WTC11 (cell line): ENCODE measurements at regions not wholly inside any gene's neighbourhood (a gene's known extent, or its start where the extent isn't known, plus 50 kb on each side); places are given as distances from the start of the nearest gene placed in this dataset.

Experiments
- ATAC-seq: fragments of 200-7000 bp; cut with Tn5 transposase; 2 replicates; pipeline ENCODE4 v1.10.0; 2021; ENCODE audit warnings: mild to moderate bottlenecking, moderate library complexity
- CTCF ChIA-PET: fragments of 300-600 bp; sonication (Branson Sonifier 250); formaldehyde crosslinking; loops from one replicate; lab custom pipeline; 2021; ENCODE audit warnings: antibody characterized with exemption; lab: Charles Lee
- POLR2A ChIA-PET: fragments of 350-600 bp; sonication (Branson Sonifier 250); formaldehyde crosslinking; loops from one replicate; lab custom pipeline; 2021; ENCODE audit warnings: antibody characterized with exemption; lab: Charles Lee
- DNase-seq: peaks from one replicate; pipeline ENCODE4 v3.0.0; 2021; ENCODE audit warnings: low spot score
- H3K27ac Mint-ChIP-seq: 2 replicates; pipeline ENCODE4 v1.8.0; 2021; ENCODE audit warnings: mixed read lengths
- H3K27me3 Mint-ChIP-seq: 2 replicates; pipeline ENCODE4 v1.8.0; 2021; ENCODE audit warnings: low read depth, mild to moderate bottlenecking, moderate library complexity, mixed read lengths
- H3K36me3 Mint-ChIP-seq: 2 replicates; pipeline ENCODE4 v1.8.0; 2021; ENCODE audit warnings: mixed read lengths
- H3K4me1 Mint-ChIP-seq: 2 replicates; pipeline ENCODE4 v1.8.0; 2022; ENCODE audit warnings: mixed read lengths
- H3K4me3 Mint-ChIP-seq: 2 replicates; pipeline ENCODE4 v1.8.0; 2021; ENCODE audit warnings: mild to moderate bottlenecking, moderate library complexity, mixed read lengths
- H3K9me3 Mint-ChIP-seq: 2 replicates; pipeline ENCODE4 v1.8.0; 2021; ENCODE audit warnings: mixed read lengths
- CREM ChIP-seq: sonication (generic); formaldehyde crosslinking; IDR thresholded peaks from 2 replicates; pipeline ENCODE4 v1.8.1; 2022; ENCODE audit warnings: mild to moderate bottlenecking, missing genetic modification reagents, moderate library complexity
- ELF4 ChIP-seq: sonication (generic); formaldehyde crosslinking; IDR thresholded peaks from 2 replicates; pipeline ENCODE4 v1.8.1; 2022; ENCODE audit warnings: low read depth, mild to moderate bottlenecking, moderate library complexity, missing genetic modification reagents
- FOXP1 ChIP-seq: sonication (generic); formaldehyde crosslinking; IDR thresholded peaks from 2 replicates; pipeline ENCODE4 v1.8.0; 2022; ENCODE audit warnings: missing genetic modification reagents, mild to moderate bottlenecking, moderate library complexity, borderline replicate concordance
- HMGA2 ChIP-seq: fragments of 250-450 bp; sonication (Bioruptor Pico); IDR thresholded peaks from 2 replicates; pipeline ENCODE4 v1.4.0; 2021; ENCODE audit warnings: mild to moderate bottlenecking, moderate library complexity
- JAZF1 ChIP-seq: fragments of 250-450 bp; sonication (Bioruptor Pico); IDR thresholded peaks from 2 replicates; pipeline ENCODE4 v1.9.0; 2021; ENCODE audit warnings: moderate library complexity, mild to moderate bottlenecking, inconsistent platforms
- MYBL2 ChIP-seq: sonication (generic); formaldehyde crosslinking; IDR thresholded peaks from 2 replicates; pipeline ENCODE4 v1.8.1; 2023; ENCODE audit warnings: mild to moderate bottlenecking, moderate library complexity, missing genetic modification reagents
- OVOL2 ChIP-seq: fragments of 250-450 bp; sonication (Bioruptor Pico); IDR thresholded peaks from 2 replicates; pipeline ENCODE4 v1.9.0; 2021; ENCODE audit warnings: mild to moderate bottlenecking, borderline replicate concordance
- SP1 ChIP-seq: sonication (generic); formaldehyde crosslinking; conservative IDR thresholded peaks from 2 replicates; pipeline ENCODE4 v1.8.1; 2022; ENCODE audit warnings: missing genetic modification reagents
- TEAD1 ChIP-seq: sonication (generic); formaldehyde crosslinking; IDR thresholded peaks from 2 replicates; pipeline ENCODE4 v1.8.0; 2022; ENCODE audit warnings: mild to moderate bottlenecking, missing genetic modification reagents
- ZBTB21 ChIP-seq: sonication (generic); formaldehyde crosslinking; IDR thresholded peaks from 2 replicates; pipeline ENCODE4 v1.8.1; 2023; ENCODE audit warnings: mild to moderate bottlenecking, missing genetic modification reagents, borderline replicate concordance
- ZNF317 ChIP-seq: sonication (generic); formaldehyde crosslinking; IDR thresholded peaks from 2 replicates; pipeline ENCODE4 v1.8.1; 2023; ENCODE audit warnings: low read depth, mild to moderate bottlenecking, moderate library complexity, missing genetic modification reagents, borderline replicate concordance
- TF ChIP-seq, protein P1 (sequence below): sonication (generic); formaldehyde crosslinking; IDR thresholded peaks from 2 replicates; pipeline ENCODE4 v1.8.1; 2022; ENCODE audit warnings: mild to moderate bottlenecking, moderate library complexity, missing genetic modification reagents
- TF ChIP-seq, protein P2 (sequence below): sonication (generic); formaldehyde crosslinking; IDR thresholded peaks from 2 replicates; pipeline ENCODE4 v1.8.0; 2022; ENCODE audit warnings: mild to moderate bottlenecking, missing genetic modification reagents
- TF ChIP-seq, protein P3 (sequence below): fragments of 200-600 bp; IDR thresholded peaks from 2 replicates; pipeline ENCODE4 v1.8.0; 2022; ENCODE audit warnings: antibody characterized with exemption
- TF ChIP-seq, protein P4 (sequence below): fragments of 250-450 bp; sonication (Bioruptor Pico); conservative IDR thresholded peaks from 2 replicates; pipeline ENCODE4 v1.9.0; 2021; ENCODE audit warnings: mild to moderate bottlenecking
- TF ChIP-seq, protein P5 (sequence below): sonication (generic); formaldehyde crosslinking; IDR thresholded peaks from 2 replicates; pipeline ENCODE4 v1.8.0; 2023; ENCODE audit warnings: mild to moderate bottlenecking, missing genetic modification reagents
- TF ChIP-seq, protein P6 (sequence below): sonication (generic); formaldehyde crosslinking; IDR thresholded peaks from 2 replicates; pipeline ENCODE4 v1.8.1; 2023; ENCODE audit warnings: mild to moderate bottlenecking, missing genetic modification reagents
- TF ChIP-seq, protein P7 (sequence below): fragments of 250-450 bp; sonication (Bioruptor Pico); IDR thresholded peaks from 2 replicates; pipeline ENCODE4 v1.9.0; 2021; ENCODE audit warnings: mild to moderate bottlenecking, borderline replicate concordance
- TF ChIP-seq, protein P8 (sequence below): fragments of 250-450 bp; sonication (Bioruptor Pico); IDR thresholded peaks from 2 replicates; pipeline ENCODE4 v1.8.0; 2021; ENCODE audit warnings: mild to moderate bottlenecking
- TF ChIP-seq, protein P9 (sequence below): sonication (generic); formaldehyde crosslinking; IDR thresholded peaks from 2 replicates; pipeline ENCODE4 v1.8.0; 2022; ENCODE audit warnings: mild to moderate bottlenecking, missing genetic modification reagents

DNA sequence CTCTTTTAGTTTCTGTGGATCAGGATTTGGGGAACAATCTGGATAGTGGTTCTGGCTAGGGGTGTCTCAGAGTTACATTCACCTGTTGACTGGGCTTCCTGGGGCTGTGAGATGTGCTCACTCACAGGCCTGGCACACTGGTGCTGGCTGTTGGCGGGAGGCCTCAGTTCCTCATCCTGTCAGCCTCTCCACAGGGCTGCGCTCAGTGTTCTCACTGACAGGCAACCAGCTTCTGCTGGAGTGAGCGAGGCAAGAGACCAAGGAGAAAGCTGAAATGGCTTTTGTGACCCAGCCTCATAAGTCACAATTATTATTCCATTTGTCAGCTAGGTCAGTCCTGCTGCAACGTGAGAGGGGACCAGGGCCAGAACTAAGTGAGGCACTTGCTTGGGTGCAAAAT, 180.6 kb upstream of the GLI2 start (continued):
- TF ChIP-seq, protein P1, sequence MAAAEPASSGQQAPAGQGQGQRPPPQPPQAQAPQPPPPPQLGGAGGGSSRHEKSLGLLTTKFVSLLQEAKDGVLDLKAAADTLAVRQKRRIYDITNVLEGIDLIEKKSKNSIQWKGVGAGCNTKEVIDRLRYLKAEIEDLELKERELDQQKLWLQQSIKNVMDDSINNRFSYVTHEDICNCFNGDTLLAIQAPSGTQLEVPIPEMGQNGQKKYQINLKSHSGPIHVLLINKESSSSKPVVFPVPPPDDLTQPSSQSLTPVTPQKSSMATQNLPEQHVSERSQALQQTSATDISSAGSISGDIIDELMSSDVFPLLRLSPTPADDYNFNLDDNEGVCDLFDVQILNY (CRISPR knock-in tag): no peak
- TF ChIP-seq, protein P2, sequence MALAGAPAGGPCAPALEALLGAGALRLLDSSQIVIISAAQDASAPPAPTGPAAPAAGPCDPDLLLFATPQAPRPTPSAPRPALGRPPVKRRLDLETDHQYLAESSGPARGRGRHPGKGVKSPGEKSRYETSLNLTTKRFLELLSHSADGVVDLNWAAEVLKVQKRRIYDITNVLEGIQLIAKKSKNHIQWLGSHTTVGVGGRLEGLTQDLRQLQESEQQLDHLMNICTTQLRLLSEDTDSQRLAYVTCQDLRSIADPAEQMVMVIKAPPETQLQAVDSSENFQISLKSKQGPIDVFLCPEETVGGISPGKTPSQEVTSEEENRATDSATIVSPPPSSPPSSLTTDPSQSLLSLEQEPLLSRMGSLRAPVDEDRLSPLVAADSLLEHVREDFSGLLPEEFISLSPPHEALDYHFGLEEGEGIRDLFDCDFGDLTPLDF (CRISPR knock-in tag): no peak
- TF ChIP-seq ELF4 (CRISPR knock-in tag): no peak
- TF ChIP-seq, protein P3, sequence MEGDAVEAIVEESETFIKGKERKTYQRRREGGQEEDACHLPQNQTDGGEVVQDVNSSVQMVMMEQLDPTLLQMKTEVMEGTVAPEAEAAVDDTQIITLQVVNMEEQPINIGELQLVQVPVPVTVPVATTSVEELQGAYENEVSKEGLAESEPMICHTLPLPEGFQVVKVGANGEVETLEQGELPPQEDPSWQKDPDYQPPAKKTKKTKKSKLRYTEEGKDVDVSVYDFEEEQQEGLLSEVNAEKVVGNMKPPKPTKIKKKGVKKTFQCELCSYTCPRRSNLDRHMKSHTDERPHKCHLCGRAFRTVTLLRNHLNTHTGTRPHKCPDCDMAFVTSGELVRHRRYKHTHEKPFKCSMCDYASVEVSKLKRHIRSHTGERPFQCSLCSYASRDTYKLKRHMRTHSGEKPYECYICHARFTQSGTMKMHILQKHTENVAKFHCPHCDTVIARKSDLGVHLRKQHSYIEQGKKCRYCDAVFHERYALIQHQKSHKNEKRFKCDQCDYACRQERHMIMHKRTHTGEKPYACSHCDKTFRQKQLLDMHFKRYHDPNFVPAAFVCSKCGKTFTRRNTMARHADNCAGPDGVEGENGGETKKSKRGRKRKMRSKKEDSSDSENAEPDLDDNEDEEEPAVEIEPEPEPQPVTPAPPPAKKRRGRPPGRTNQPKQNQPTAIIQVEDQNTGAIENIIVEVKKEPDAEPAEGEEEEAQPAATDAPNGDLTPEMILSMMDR: no peak
- TF ChIP-seq, protein P4, sequence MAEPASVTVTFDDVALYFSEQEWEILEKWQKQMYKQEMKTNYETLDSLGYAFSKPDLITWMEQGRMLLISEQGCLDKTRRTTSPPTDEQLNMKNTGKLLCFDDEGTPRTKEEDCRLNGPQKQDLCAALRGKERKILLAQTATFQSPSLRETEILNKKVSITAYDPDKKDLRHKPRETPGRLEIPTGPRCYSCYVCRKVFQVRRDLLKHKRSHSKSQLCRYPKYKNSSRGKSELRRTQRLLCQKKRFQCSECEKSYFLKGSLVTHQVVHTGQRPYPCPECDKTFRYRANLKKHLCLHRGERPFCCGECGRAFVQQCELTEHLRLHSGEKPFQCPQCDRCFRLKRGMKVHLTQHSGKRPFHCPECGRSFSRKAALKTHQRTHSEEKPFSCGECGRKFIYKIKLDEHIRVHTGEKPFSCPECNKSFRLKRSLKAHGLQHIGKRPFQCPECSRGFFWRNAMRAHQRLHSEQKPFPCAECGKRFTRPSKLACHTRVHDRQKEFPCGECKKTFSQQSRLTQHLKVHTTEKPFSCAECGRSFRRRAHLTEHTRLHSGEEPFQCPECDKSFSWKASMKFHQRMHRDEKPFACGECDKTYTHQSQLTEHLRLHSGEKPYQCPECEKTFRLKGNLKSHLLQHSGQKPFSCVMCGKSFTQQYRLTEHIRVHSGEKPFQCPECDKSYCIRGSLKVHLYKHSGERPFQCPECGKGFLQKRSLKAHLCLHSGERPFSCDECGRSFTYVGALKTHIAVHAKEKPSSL (CRISPR knock-in tag): no peak

DNA sequence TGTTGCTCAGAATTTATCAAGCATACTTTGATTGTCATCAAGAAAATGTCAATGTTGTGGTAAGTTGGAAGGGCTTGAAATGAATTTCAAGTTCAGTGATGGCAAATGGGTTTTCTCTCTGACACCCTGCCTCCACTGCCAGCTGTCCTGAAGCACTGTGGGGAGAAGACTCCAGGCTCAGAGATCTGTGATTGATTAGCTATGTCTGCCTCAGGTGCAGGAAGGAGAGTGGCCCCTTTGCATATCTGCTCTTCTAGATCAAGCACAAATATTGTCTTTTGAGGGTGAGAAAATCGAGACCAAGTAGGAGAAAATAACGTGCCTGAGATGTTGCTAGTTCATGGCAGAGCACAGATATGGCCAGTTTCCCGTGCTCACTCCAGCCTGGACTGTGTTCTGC, 178.8 kb upstream of the GLI2 start:
- CTCF ChIA-PET: no interaction called here
- no peak for ATAC-seq
- TF ChIP-seq HMGA2 (CRISPR knock-in tag): no peak
- TF ChIP-seq, protein P5, sequence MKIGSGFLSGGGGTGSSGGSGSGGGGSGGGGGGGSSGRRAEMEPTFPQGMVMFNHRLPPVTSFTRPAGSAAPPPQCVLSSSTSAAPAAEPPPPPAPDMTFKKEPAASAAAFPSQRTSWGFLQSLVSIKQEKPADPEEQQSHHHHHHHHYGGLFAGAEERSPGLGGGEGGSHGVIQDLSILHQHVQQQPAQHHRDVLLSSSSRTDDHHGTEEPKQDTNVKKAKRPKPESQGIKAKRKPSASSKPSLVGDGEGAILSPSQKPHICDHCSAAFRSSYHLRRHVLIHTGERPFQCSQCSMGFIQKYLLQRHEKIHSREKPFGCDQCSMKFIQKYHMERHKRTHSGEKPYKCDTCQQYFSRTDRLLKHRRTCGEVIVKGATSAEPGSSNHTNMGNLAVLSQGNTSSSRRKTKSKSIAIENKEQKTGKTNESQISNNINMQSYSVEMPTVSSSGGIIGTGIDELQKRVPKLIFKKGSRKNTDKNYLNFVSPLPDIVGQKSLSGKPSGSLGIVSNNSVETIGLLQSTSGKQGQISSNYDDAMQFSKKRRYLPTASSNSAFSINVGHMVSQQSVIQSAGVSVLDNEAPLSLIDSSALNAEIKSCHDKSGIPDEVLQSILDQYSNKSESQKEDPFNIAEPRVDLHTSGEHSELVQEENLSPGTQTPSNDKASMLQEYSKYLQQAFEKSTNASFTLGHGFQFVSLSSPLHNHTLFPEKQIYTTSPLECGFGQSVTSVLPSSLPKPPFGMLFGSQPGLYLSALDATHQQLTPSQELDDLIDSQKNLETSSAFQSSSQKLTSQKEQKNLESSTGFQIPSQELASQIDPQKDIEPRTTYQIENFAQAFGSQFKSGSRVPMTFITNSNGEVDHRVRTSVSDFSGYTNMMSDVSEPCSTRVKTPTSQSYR (CRISPR knock-in tag): no peak
- TF ChIP-seq JAZF1 (CRISPR knock-in tag): no peak
- TF ChIP-seq, protein P6, sequence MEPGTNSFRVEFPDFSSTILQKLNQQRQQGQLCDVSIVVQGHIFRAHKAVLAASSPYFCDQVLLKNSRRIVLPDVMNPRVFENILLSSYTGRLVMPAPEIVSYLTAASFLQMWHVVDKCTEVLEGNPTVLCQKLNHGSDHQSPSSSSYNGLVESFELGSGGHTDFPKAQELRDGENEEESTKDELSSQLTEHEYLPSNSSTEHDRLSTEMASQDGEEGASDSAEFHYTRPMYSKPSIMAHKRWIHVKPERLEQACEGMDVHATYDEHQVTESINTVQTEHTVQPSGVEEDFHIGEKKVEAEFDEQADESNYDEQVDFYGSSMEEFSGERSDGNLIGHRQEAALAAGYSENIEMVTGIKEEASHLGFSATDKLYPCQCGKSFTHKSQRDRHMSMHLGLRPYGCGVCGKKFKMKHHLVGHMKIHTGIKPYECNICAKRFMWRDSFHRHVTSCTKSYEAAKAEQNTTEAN (CRISPR knock-in tag): no peak
- TF ChIP-seq ZNF317 (CRISPR knock-in tag): no peak
- TF ChIP-seq, protein P7, sequence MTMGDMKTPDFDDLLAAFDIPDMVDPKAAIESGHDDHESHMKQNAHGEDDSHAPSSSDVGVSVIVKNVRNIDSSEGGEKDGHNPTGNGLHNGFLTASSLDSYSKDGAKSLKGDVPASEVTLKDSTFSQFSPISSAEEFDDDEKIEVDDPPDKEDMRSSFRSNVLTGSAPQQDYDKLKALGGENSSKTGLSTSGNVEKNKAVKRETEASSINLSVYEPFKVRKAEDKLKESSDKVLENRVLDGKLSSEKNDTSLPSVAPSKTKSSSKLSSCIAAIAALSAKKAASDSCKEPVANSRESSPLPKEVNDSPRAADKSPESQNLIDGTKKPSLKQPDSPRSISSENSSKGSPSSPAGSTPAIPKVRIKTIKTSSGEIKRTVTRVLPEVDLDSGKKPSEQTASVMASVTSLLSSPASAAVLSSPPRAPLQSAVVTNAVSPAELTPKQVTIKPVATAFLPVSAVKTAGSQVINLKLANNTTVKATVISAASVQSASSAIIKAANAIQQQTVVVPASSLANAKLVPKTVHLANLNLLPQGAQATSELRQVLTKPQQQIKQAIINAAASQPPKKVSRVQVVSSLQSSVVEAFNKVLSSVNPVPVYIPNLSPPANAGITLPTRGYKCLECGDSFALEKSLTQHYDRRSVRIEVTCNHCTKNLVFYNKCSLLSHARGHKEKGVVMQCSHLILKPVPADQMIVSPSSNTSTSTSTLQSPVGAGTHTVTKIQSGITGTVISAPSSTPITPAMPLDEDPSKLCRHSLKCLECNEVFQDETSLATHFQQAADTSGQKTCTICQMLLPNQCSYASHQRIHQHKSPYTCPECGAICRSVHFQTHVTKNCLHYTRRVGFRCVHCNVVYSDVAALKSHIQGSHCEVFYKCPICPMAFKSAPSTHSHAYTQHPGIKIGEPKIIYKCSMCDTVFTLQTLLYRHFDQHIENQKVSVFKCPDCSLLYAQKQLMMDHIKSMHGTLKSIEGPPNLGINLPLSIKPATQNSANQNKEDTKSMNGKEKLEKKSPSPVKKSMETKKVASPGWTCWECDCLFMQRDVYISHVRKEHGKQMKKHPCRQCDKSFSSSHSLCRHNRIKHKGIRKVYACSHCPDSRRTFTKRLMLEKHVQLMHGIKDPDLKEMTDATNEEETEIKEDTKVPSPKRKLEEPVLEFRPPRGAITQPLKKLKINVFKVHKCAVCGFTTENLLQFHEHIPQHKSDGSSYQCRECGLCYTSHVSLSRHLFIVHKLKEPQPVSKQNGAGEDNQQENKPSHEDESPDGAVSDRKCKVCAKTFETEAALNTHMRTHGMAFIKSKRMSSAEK (CRISPR knock-in tag): no peak
- no peak for TF ChIP-seq MYBL2 (CRISPR knock-in tag)
- TF ChIP-seq, protein P8, sequence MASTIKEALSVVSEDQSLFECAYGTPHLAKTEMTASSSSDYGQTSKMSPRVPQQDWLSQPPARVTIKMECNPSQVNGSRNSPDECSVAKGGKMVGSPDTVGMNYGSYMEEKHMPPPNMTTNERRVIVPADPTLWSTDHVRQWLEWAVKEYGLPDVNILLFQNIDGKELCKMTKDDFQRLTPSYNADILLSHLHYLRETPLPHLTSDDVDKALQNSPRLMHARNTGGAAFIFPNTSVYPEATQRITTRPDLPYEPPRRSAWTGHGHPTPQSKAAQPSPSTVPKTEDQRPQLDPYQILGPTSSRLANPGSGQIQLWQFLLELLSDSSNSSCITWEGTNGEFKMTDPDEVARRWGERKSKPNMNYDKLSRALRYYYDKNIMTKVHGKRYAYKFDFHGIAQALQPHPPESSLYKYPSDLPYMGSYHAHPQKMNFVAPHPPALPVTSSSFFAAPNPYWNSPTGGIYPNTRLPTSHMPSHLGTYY (CRISPR knock-in tag): no peak
- TF ChIP-seq CREM (CRISPR knock-in tag): no peak
- no peak for TF ChIP-seq SP1 (CRISPR knock-in tag)
- no peak for TF ChIP-seq ZBTB21 (CRISPR knock-in tag)
- TF ChIP-seq, protein P9, sequence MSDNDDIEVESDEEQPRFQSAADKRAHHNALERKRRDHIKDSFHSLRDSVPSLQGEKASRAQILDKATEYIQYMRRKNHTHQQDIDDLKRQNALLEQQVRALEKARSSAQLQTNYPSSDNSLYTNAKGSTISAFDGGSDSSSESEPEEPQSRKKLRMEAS: no peak
- TF ChIP-seq OVOL2 (CRISPR knock-in tag): no peak
- TF ChIP-seq TEAD1 (CRISPR knock-in tag): no peak
- TF ChIP-seq FOXP1: no peak

More for the DNA sequence above, 178.8 kb upstream of the GLI2 start:
- Mint-ChIP-seq H3K36me3 (no peaks in the 10 kb centered on the region), H3K4me3 (no peak overlapping the region), H3K4me1 (peaks cover 11% of the 10 kb centered on the region), H3K27ac (no peak overlapping the region), H3K9me3 (no peaks in the 10 kb centered on the region), H3K27me3 (peaks cover 43% of the 10 kb centered on the region)
- POLR2A ChIA-PET: no interaction called here
- DNase-seq: no peak
